ENCODE measurements at regions not wholly inside any gene's neighbourhood (a gene's known extent, or its start where the extent isn't known, plus 50 kb on each side); places are given as distances from the start of the nearest gene placed in this dataset.
"Not testable (repeated sequence)": the region's sequence is repeated elsewhere in the genome, so short reads cannot be mapped to it uniquely, and the experiment has no call there.

GRCh38 chr15:62901909-62902546 is 140.5 kb upstream of the TPM1 start:
- DNase-seq = no peak

- no peak for DNase-seq
Measured at GRCh38 chr15:62902821-62903220, 139.7 kb upstream of the TPM1 start.

- no peak for DNase-seq
Measured at GRCh38 chr15:62903437-62903836, 139.1 kb upstream of the TPM1 start.

- no peak for DNase-seq
Measured at GRCh38 chr15:62904041-62904910, 138.3 kb upstream of the TPM1 start.

GRCh38 chr15:62906627-62907026 is 135.9 kb upstream of the TPM1 start:
- no peak for DNase-seq

- no peak for DNase-seq
Measured at GRCh38 chr15:62907275-62907674, 135.3 kb upstream of the TPM1 start.

- DNase-seq = not testable (repeated sequence)
Measured at GRCh38 chr15:62908341-62908740, 134.2 kb upstream of the TPM1 start.

- no peak for DNase-seq
Measured at GRCh38 chr15:62909257-62909656, 133.3 kb upstream of the TPM1 start.

- DNase-seq = no peak
Measured at GRCh38 chr15:62912282-62912681, 130.3 kb upstream of the TPM1 start.

- DNase-seq = no peak
Measured at GRCh38 chr15:62912808-62913207, 129.7 kb upstream of the TPM1 start.

- DNase-seq = no peak
Measured at GRCh38 chr15:62913246-62913645, 129.3 kb upstream of the TPM1 start.

- DNase-seq = no peak
Measured at GRCh38 chr15:62914461-62915079, 128.0 kb upstream of the TPM1 start.

- peak; percentile 30 for DNase-seq
Measured at GRCh38 chr15:62920682-62921502, 121.7 kb upstream of the TPM1 start.

GRCh38 chr15:62922514-62922913 is 120.0 kb upstream of the TPM1 start:
- DNase-seq = no peak

- DNase-seq = no peak
Measured at GRCh38 chr15:62925875-62926274, 116.7 kb upstream of the TPM1 start.

- DNase-seq = no peak
Measured at GRCh38 chr15:62927196-62927595, 115.4 kb upstream of the TPM1 start.

- DNase-seq = no peak
Measured at GRCh38 chr15:62927836-62928235, 114.7 kb upstream of the TPM1 start.

- no peak for DNase-seq
Measured at GRCh38 chr15:62928242-62928999, 114.1 kb upstream of the TPM1 start.

- peak; percentile 33 for DNase-seq
Measured at GRCh38 chr15:62929000-62929357, 113.6 kb upstream of the TPM1 start.

- peak; percentile 80 for DNase-seq
Measured at GRCh38 chr15:62931650-62932049, 110.9 kb upstream of the TPM1 start.

GRCh38 chr15:62932436-62932835 is 110.1 kb upstream of the TPM1 start:
- peak; percentile 52 for DNase-seq

- peak; percentile 46 for DNase-seq
Measured at GRCh38 chr15:62933386-62933785, 109.2 kb upstream of the TPM1 start.
